GM12892 (cell line): ENCODE measurements at regions not wholly inside any gene's neighbourhood (a gene's known extent, or its start where the extent isn't known, plus 50 kb on each side); places are given as distances from the start of the nearest gene placed in this dataset.

ENCODE experiments used
- DNase-seq: peaks from one replicate; pipeline ENCODE4 v3.0.0; 2011; ENCODE audit not compliant: insufficient read length
- FAIRE-seq: peaks from 2 replicates; lab custom pipeline; 2011; peaks lifted over from hg19 to GRCh38; lab: Jason Lieb, UNC
- POLR2A ChIP-seq: IDR thresholded peaks from 2 replicates; pipeline ENCODE4 v1.6.1; 2011; ENCODE audit warnings: low read depth, low read length, control low read depth
- POLR2AphosphoS5 ChIP-seq: IDR thresholded peaks from 2 replicates; pipeline ENCODE4 v1.6.1; 2011; ENCODE audit warnings: low read depth, low read length, control low read depth
- TAF1 ChIP-seq: IDR thresholded peaks from 2 replicates; pipeline ENCODE4 v1.6.1; 2011; ENCODE audit warnings: low read depth, mild to moderate bottlenecking, control low read depth, low read length, borderline replicate concordance

- TF ChIP-seq POLR2AphosphoS5 (no peak), POLR2A (no peak), TAF1 (no peak)
- DNase-seq (no peak), FAIRE-seq (no peak)
These were observed 149.7 kb downstream of the TFCP2L1 start for GRCh38 chr2:121135168-121135853.

- no peak for FAIRE-seq
These were observed 148.7 kb downstream of the TFCP2L1 start for GRCh38 chr2:121136323-121136722.

GRCh38 chr2:121137571-121137970 is 147.4 kb downstream of the TFCP2L1 start:
- no peak for TF ChIP-seq POLR2AphosphoS5
- TF ChIP-seq TAF1, result no peak
- TF ChIP-seq POLR2A, result no peak
- FAIRE-seq (no peak), DNase-seq (no peak)

More at GRCh38 chr2:121136323-121136722, 148.7 kb downstream of the TFCP2L1 start:
- TF ChIP-seq POLR2A, result no peak
- TF ChIP-seq TAF1, result no peak
- no peak for TF ChIP-seq POLR2AphosphoS5
- DNase-seq, result no peak

GRCh38 chr2:121140734-121141133 is 144.3 kb downstream of the TFCP2L1 start:
- DNase-seq, result no peak
- FAIRE-seq, result no peak
- TF ChIP-seq TAF1 (no peak), POLR2A (no peak), POLR2AphosphoS5 (no peak)

- no peak for TF ChIP-seq TAF1
- no peak for TF ChIP-seq POLR2A
- no peak for TF ChIP-seq POLR2AphosphoS5
- DNase-seq, result no peak
- no peak for FAIRE-seq
These were observed 142.6 kb downstream of the TFCP2L1 start for GRCh38 chr2:121142452-121142851.

GRCh38 chr2:121144111-121144510 is 140.9 kb downstream of the TFCP2L1 start:
- FAIRE-seq (no peak), DNase-seq (no peak)
- TF ChIP-seq TAF1 (no peak), POLR2A (no peak), POLR2AphosphoS5 (no peak)

- TF ChIP-seq TAF1 (no peak), POLR2A (no peak), POLR2AphosphoS5 (no peak)
- no peak for FAIRE-seq
These were observed 138.4 kb downstream of the TFCP2L1 start for GRCh38 chr2:121146630-121147029.

GRCh38 chr2:121147766-121148165 is 137.2 kb downstream of the TFCP2L1 start:
- TF ChIP-seq POLR2A (no peak), POLR2AphosphoS5 (no peak), TAF1 (no peak)
- FAIRE-seq, result no peak
- DNase-seq, result no peak

More at GRCh38 chr2:121146630-121147029, 138.4 kb downstream of the TFCP2L1 start:
- no peak for DNase-seq

GRCh38 chr2:121148481-121148880 is 136.5 kb downstream of the TFCP2L1 start:
- FAIRE-seq, result no peak
- DNase-seq, result no peak
- no peak for TF ChIP-seq POLR2A
- no peak for TF ChIP-seq POLR2AphosphoS5
- no peak for TF ChIP-seq TAF1

GRCh38 chr2:121149384-121149783 is 135.6 kb downstream of the TFCP2L1 start:
- FAIRE-seq, result no peak
- TF ChIP-seq POLR2AphosphoS5 (no peak), POLR2A (no peak), TAF1 (no peak)
- DNase-seq, result no peak

GRCh38 chr2:121150126-121150525 is 134.9 kb downstream of the TFCP2L1 start:
- TF ChIP-seq POLR2A (no peak), TAF1 (no peak), POLR2AphosphoS5 (no peak)
- no peak for FAIRE-seq

GRCh38 chr2:121150713-121151112 is 134.3 kb downstream of the TFCP2L1 start:
- no peak for FAIRE-seq

More at GRCh38 chr2:121150126-121150525, 134.9 kb downstream of the TFCP2L1 start:
- no peak for DNase-seq

More at GRCh38 chr2:121150713-121151112, 134.3 kb downstream of the TFCP2L1 start:
- no peak for DNase-seq
- TF ChIP-seq POLR2A (no peak), POLR2AphosphoS5 (no peak), TAF1 (no peak)
